OCI-LY7 (cell line): ENCODE measurements at regions not wholly inside any gene's neighbourhood (a gene's known extent, or its start where the extent isn't known, plus 50 kb on each side); places are given as distances from the start of the nearest gene placed in this dataset.

Experiments
- CTCF ChIP-seq: fragments of 200-600 bp; sonication (generic); conservative IDR thresholded peaks from 2 replicates; pipeline ENCODE4 v1.5.1; 2014; ENCODE audit warnings: mild to moderate bottlenecking, antibody characterized with exemption, low read length, moderate library complexity, mixed read lengths
- EZH2phosphoT487 ChIP-seq: fragments of 200-600 bp; sonication (generic); IDR thresholded peaks from 2 replicates; pipeline ENCODE4 v1.6.1; 2018; ENCODE audit warnings: low read depth, borderline replicate concordance, mild to moderate bottlenecking, mixed run types, antibody characterized with exemption, low read length, moderate library complexity, mixed read lengths

GRCh38 chr3:3636815-3637214 lies 162.4 kb upstream of the LRRN1 start:
- TF ChIP-seq CTCF (no peak), EZH2phosphoT487 (no peak)
